OCI-LY1 (cell line): ENCODE measurements at regions not wholly inside any gene's neighbourhood (a gene's known extent, or its start where the extent isn't known, plus 50 kb on each side); places are given as distances from the start of the nearest gene placed in this dataset.

Source experiments
- H2AFZ ChIP-seq: fragments of 200-600 bp; sonication (generic), shearing (Covaris generic); 2 replicates; pipeline ENCODE4 v1.6.0; 2014; ENCODE audit warnings: antibody characterized with exemption, mild to moderate bottlenecking, low read length
- H3F3A ChIP-seq: fragments of 200-600 bp; sonication (generic), shearing (Covaris generic); 2 replicates; pipeline ENCODE4 v1.6.0; 2014; ENCODE audit warnings: mild to moderate bottlenecking, antibody characterized with exemption, low read length, moderate library complexity; ENCODE audit not compliant: insufficient read depth
- H3K27ac ChIP-seq: fragments of 200-600 bp; sonication (generic); 2 replicates; pipeline ENCODE4 v1.5.1; 2014; ENCODE audit warnings: low read length, mixed run types, mild to moderate bottlenecking, low read depth; ENCODE audit not compliant: poor library complexity, severe bottlenecking
- H3K27me3 ChIP-seq: fragments of 200-600 bp; sonication (generic); 2 replicates; pipeline ENCODE4 v1.6.0; 2014; ENCODE audit warnings: antibody characterized with exemption, mild to moderate bottlenecking, low read length, moderate library complexity; ENCODE audit not compliant: insufficient read depth
- H3K36me3 ChIP-seq: fragments of 200-600 bp; sonication (generic); 2 replicates; pipeline ENCODE4 v1.6.1; 2014; ENCODE audit warnings: mild to moderate bottlenecking, antibody characterized with exemption, low read length, moderate library complexity, mixed read lengths; ENCODE audit not compliant: insufficient read depth
- H3K4me1 ChIP-seq: fragments of 200-600 bp; sonication (generic); 2 replicates; pipeline ENCODE4 v1.5.1; 2014; ENCODE audit warnings: mild to moderate bottlenecking, low read length, moderate library complexity; ENCODE audit not compliant: insufficient read depth, severe bottlenecking
- H3K4me2 ChIP-seq: fragments of 200-600 bp; sonication (generic), shearing (Covaris generic); 2 replicates; pipeline ENCODE4 v1.6.1; 2014; ENCODE audit warnings: low read length
- H3K4me3 ChIP-seq: fragments of 200-600 bp; sonication (generic); 2 replicates; pipeline ENCODE4 v1.5.1; 2014; ENCODE audit warnings: low read length, low read depth, mild to moderate bottlenecking, mixed read lengths; ENCODE audit not compliant: poor library complexity, severe bottlenecking
- H3K79me2 ChIP-seq: fragments of 200-600 bp; shearing (Covaris generic); 2 replicates; pipeline ENCODE4 v1.6.1; 2016; ENCODE audit warnings: mixed run types, low read length, mixed read lengths; ENCODE audit not compliant: insufficient read depth
- H3K9ac ChIP-seq: fragments of 200-600 bp; sonication (generic), shearing (Covaris generic); 2 replicates; pipeline ENCODE4 v1.6.1; 2014; ENCODE audit warnings: mild to moderate bottlenecking, low read length, mixed read lengths
- H3K9me2 ChIP-seq: fragments of 200-600 bp; sonication (generic), shearing (Covaris generic); 2 replicates; pipeline ENCODE4 v1.6.1; 2014; ENCODE audit warnings: low read depth, mild to moderate bottlenecking, low read length, mixed read lengths
- H3K9me3 ChIP-seq: fragments of 200-600 bp; shearing (Covaris generic); 2 replicates; pipeline ENCODE4 v1.6.1; 2014; ENCODE audit warnings: low read length, mixed read lengths
- H4K20me1 ChIP-seq: fragments of 200-600 bp; sonication (generic), shearing (Covaris generic); 2 replicates; pipeline ENCODE4 v1.6.0; 2016; ENCODE audit warnings: mild to moderate bottlenecking, low read length; ENCODE audit not compliant: insufficient read depth
- CTCF ChIP-seq: fragments of 200-600 bp; sonication (generic), shearing (Covaris generic); IDR thresholded peaks from 2 replicates; pipeline ENCODE4 v1.5.1; 2017; ENCODE audit warnings: mild to moderate bottlenecking, antibody characterized with exemption, low read length, moderate library complexity, mixed read lengths
- EZH2 ChIP-seq: fragments of 200-600 bp; sonication (generic), shearing (Covaris generic); IDR thresholded peaks from 2 replicates; pipeline ENCODE4 v1.8.0; 2017; ENCODE audit warnings: borderline replicate concordance, mixed run types, mild to moderate bottlenecking, antibody characterized with exemption, low read length, moderate library complexity, mixed read lengths

DNA sequence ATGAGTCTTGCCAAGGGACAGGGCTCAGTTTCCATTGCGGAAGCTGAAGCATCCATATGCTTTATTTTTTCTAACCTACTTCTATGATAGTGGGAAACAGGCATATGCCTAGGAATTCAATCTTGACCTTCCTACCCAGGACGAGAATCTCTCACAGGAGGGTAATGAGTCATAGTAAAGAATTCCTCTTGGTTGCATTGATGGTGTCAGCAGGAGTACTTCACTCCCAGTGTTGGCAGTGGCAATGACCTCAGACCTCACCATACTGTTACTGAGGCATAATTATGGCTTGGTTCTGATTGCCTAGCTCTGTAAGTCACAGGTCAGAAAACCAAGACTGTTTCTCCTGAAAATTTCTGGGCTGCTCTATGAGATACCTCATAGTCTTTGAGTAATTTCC, 552.9 kb downstream of the ARL4A start:
- Histone ChIP-seq H3K9ac (no peak overlapping the region), H3K4me2 (no peak overlapping the region), H3K79me2 (no peaks in the 10 kb centered on the region), H3F3A (no peaks in the 10 kb centered on the region), H3K4me3 (no peak overlapping the region), H3K9me3 (no peaks in the 10 kb centered on the region), H3K27ac (no peak overlapping the region), H2AFZ (no peak overlapping the region), H3K9me2 (no peaks in the 10 kb centered on the region), H3K4me1 (no peaks in the 10 kb centered on the region), H3K36me3 (no peaks in the 10 kb centered on the region), H4K20me1 (no peaks in the 10 kb centered on the region), H3K27me3 (no peaks in the 10 kb centered on the region)
- TF ChIP-seq CTCF (no peak), EZH2 (no peak)

DNA sequence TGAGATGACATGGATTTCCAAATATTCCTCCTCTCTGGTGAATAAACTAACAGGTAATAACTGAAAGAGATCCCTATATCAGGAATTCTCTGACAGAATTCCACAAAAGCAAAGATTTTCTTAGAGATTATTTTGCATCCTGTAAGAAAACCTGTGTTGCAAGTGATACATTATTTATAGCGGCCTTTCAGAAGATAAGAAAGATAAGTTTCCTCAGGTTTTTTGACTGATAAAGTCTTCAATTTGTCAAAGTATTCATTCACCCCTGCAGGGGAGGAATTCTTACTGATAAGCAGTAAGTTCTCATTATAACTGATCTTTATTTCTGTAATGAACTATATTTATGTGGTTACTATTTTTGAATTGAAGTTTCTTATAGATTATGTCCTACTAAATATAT, 554.0 kb downstream of the ARL4A start:
- no peaks in the 10 kb centered on the region for H4K20me1 ChIP-seq
- no peak overlapping the region for H3K27ac ChIP-seq
- TF ChIP-seq CTCF, result no peak
- no peak for TF ChIP-seq EZH2
- H3K9me2 ChIP-seq, result no peaks in the 10 kb centered on the region
- no peak overlapping the region for H3K9ac ChIP-seq
- H3K79me2 ChIP-seq, result no peaks in the 10 kb centered on the region
- no peaks in the 10 kb centered on the region for H3F3A ChIP-seq
- no peaks in the 10 kb centered on the region for H3K27me3 ChIP-seq
- H3K4me3 ChIP-seq, result no peak overlapping the region
- H3K4me2 ChIP-seq, result no peak overlapping the region
- H3K4me1 ChIP-seq, result no peaks in the 10 kb centered on the region
- H3K9me3 ChIP-seq, result no peaks in the 10 kb centered on the region
- no peak overlapping the region for H2AFZ ChIP-seq
- no peaks in the 10 kb centered on the region for H3K36me3 ChIP-seq

DNA sequence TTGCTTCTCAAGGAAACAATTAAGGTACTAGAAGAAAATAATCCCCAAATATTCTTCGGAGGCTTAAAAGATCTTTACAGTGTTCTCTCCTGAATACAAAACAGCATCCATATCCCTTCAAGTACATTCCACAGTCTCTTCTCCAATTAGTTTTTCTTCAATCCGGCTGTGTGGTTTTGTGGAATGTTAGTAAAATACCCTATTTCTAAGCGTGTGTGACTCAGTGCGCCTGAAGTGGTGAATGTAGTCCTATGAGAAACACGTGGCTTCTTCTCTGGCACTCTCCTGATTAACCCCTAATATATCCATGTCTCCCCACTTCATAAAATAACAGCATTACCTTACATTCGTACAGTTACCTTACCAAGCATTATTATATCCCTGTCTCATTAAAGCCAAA, 570.2 kb downstream of the ARL4A start:
- Histone ChIP-seq H3K27ac (no peak overlapping the region), H4K20me1 (no peaks in the 10 kb centered on the region), H3F3A (no peaks in the 10 kb centered on the region), H3K4me1 (no peaks in the 10 kb centered on the region), H3K9me3 (no peaks in the 10 kb centered on the region), H3K9me2 (no peaks in the 10 kb centered on the region), H2AFZ (no peak overlapping the region), H3K4me3 (no peak overlapping the region), H3K4me2 (no peak overlapping the region), H3K9ac (no peak overlapping the region), H3K27me3 (no peaks in the 10 kb centered on the region), H3K36me3 (no peaks in the 10 kb centered on the region), H3K79me2 (no peaks in the 10 kb centered on the region)
- no peak for TF ChIP-seq EZH2
- TF ChIP-seq CTCF, result no peak
